CD14-positive monocyte (primary cell): ENCODE measurements at regions not wholly inside any gene's neighbourhood (a gene's known extent, or its start where the extent isn't known, plus 50 kb on each side); places are given as distances from the start of the nearest gene placed in this dataset.

Experiments used
- DNase-seq, 3 donors: peaks; one replicate each; pipeline ENCODE4 v3.0.0-alpha.2; 2011 to 2022
- H2AFZ ChIP-seq: 2 replicates; pipeline ENCODE4 v1.6.0; 2012; ENCODE audit warnings: mild to moderate bottlenecking, low read depth, low read length, inconsistent platforms; ENCODE audit not compliant: insufficient read depth, poor library complexity, severe bottlenecking
- H3K27ac ChIP-seq, 2 donors: 1 replicate in 1 of 2; 2 replicates in 1 of 2; pipeline ENCODE4 v1.5.1; 2012 to 2013; ENCODE audit warnings: low read length in 2 of 2, control low read depth in 1 of 2, inconsistent platforms in 1 of 2, low read depth in 1 of 2, mild to moderate bottlenecking in 1 of 2
- H3K27me3 ChIP-seq, 2 donors: one replicate each; pipeline versions ENCODE4 v1.6.0 to v1.6.1; 2011 to 2013; ENCODE audit warnings: low read length in 2 of 2; ENCODE audit not compliant: control insufficient read depth in 2 of 2, insufficient read depth in 2 of 2
- H3K36me3 ChIP-seq, 2 donors: replicated peaks in 1 of 2; 1 replicate in 1 of 2; 2 replicates in 1 of 2; pipeline versions ENCODE4 v1.5.1 to v1.6.1; 2012 to 2013; ENCODE audit warnings: low read length in 2 of 2, control low read depth in 1 of 2, inconsistent platforms in 1 of 2, mild to moderate bottlenecking in 1 of 2; ENCODE audit not compliant: insufficient read depth in 2 of 2, control insufficient read depth in 1 of 2
- H3K4me1 ChIP-seq, 2 donors: 1 replicate in 1 of 2; 2 replicates in 1 of 2; pipeline versions ENCODE4 v1.5.1 to v1.6.1; 2012 to 2013; ENCODE audit warnings: low read length in 2 of 2, control low read depth in 1 of 2, inconsistent platforms in 1 of 2, mild to moderate bottlenecking in 1 of 2, moderate library complexity in 1 of 2; ENCODE audit not compliant: insufficient read depth in 2 of 2, control insufficient read depth in 1 of 2
- H3K4me2 ChIP-seq: replicated peaks from 2 replicates; pipeline ENCODE3; 2012; ENCODE audit warnings: low read length, moderate library complexity, mild to moderate bottlenecking; ENCODE audit not compliant: poor library complexity, severe bottlenecking; ENCODE audit errors: extremely low read depth
- H3K4me3 ChIP-seq, 3 experiments: fragments of 200-600 bp in 1 of 3; sonication (generic) in 1 of 3; replicated peaks in 1 of 3; 1 replicate in 2 of 3; 2 replicates in 1 of 3; pipeline ENCODE4 v1.5.1; 2011 to 2013; ENCODE audit warnings: low read length in 3 of 3, mild to moderate bottlenecking in 3 of 3, control low read depth in 2 of 3, low read depth in 2 of 3, inconsistent platforms in 1 of 3, moderate library complexity in 1 of 3
- H3K79me2 ChIP-seq: 2 replicates; pipeline ENCODE4 v1.6.0; 2012; ENCODE audit warnings: mild to moderate bottlenecking, control low read depth, inconsistent platforms, low read length, moderate library complexity; ENCODE audit not compliant: insufficient read depth
- H3K9ac ChIP-seq: 2 replicates; pipeline ENCODE4 v1.6.0; 2017; ENCODE audit warnings: low read length, mild to moderate bottlenecking; ENCODE audit not compliant: insufficient read depth, poor library complexity, severe bottlenecking
- H3K9me3 ChIP-seq, 2 donors: replicated peaks in 1 of 2; 1 replicate in 1 of 2; 2 replicates in 1 of 2; pipeline versions ENCODE4 v1.5.1 to v1.6.1; 2012 to 2013; ENCODE audit warnings: low read length in 2 of 2, control low read depth in 1 of 2; ENCODE audit not compliant: control insufficient read depth in 1 of 2, insufficient read depth in 1 of 2
- H4K20me1 ChIP-seq: 2 replicates; pipeline ENCODE4 v1.6.0; 2012; ENCODE audit warnings: mild to moderate bottlenecking, low read length, control low read depth, moderate library complexity; ENCODE audit not compliant: insufficient read depth
- H3K27ac Mint-ChIP-seq, 7 donors: one replicate each; pipeline ENCODE4 v1.8.0; 2020; ENCODE audit warnings: mild to moderate bottlenecking in 7 of 7, mixed read lengths in 7 of 7, moderate library complexity in 6 of 7, inconsistent platforms in 2 of 7
- H3K27me3 Mint-ChIP-seq, 3 donors: one replicate each; pipeline ENCODE4 v1.8.0; 2021 to 2022; ENCODE audit warnings: low read depth in 3 of 3, mild to moderate bottlenecking in 3 of 3, mixed read lengths in 3 of 3, moderate library complexity in 3 of 3, inconsistent platforms in 1 of 3
- H3K36me3 Mint-ChIP-seq, 2 donors: one replicate each; pipeline ENCODE4 v1.8.0; 2020; ENCODE audit warnings: mixed read lengths in 2 of 2, inconsistent platforms in 1 of 2, mild to moderate bottlenecking in 1 of 2
- H3K4me1 Mint-ChIP-seq: one replicate; pipeline ENCODE4 v1.8.0; 2020; ENCODE audit warnings: mild to moderate bottlenecking, mixed read lengths
- H3K4me3 Mint-ChIP-seq, 2 donors: one replicate each; pipeline ENCODE4 v1.8.0; 2020; ENCODE audit warnings: mild to moderate bottlenecking in 2 of 2, mixed read lengths in 2 of 2, moderate library complexity in 1 of 2
- H3K9me3 Mint-ChIP-seq, 7 donors: one replicate each; pipeline ENCODE4 v1.8.0; 2020 to 2022; ENCODE audit warnings: mixed read lengths in 7 of 7, mild to moderate bottlenecking in 6 of 7, moderate library complexity in 6 of 7, inconsistent platforms in 2 of 7
- WGBS: methylation state at CpG from one replicate; pipeline ENCODE4 v1.1.5; 2013; ENCODE audit warnings: missing lambda C conversion rate; ENCODE audit not compliant: insufficient coverage; 5-methylcytosine and 5-hydroxymethylcytosine counted together
- intact Hi-C, 2 donors: fragments of 100-400 bp; cut with micrococcal nuclease; formaldehyde crosslinking; loops; one replicate each; pipeline versions ENCODE4 v1.15.0 to v1.15.1; 2023
- TF ChIP-seq, protein P1 (sequence below): fragments of 200-600 bp; IDR thresholded peaks from one replicate; pipeline ENCODE4 v1.8.0; 2022; ENCODE audit warnings: antibody characterized with exemption, mild to moderate bottlenecking

- DNase-seq = no peak
- peaks cover 13 to 14% of the 10 kb centered on the region in 2 donors for H3K4me1 ChIP-seq
- Mint-ChIP-seq H3K27ac (no peak overlapping the region), H3K4me3 (no peak overlapping the region), H3K9me3 (peaks cover 0 to 27% (median 5%) of the 10 kb centered on the region in 7 donors), H3K27me3 (peaks cover 14 to 18% (median 15%) of the 10 kb centered on the region in 3 donors), H3K4me1 (peaks cover 16% of the 10 kb centered on the region), H3K36me3 (no peaks in the 10 kb centered on the region)
- H3K4me2 ChIP-seq = no peak overlapping the region
- no peak overlapping the region for H2AFZ ChIP-seq
- 100% methylated on average over 1 of the region's 4 CpGs for WGBS
- H3K9ac ChIP-seq = no peak overlapping the region
- H3K9me3 ChIP-seq = peaks cover 0 to 9% of the 10 kb centered on the region in 2 donors
- no peaks in the 10 kb centered on the region for H3K27me3 ChIP-seq
- no peaks in the 10 kb centered on the region for H3K36me3 ChIP-seq
- intact Hi-C loops = no loop called here
- H3K27ac ChIP-seq = no peak overlapping the region
- TF ChIP-seq, protein P1, sequence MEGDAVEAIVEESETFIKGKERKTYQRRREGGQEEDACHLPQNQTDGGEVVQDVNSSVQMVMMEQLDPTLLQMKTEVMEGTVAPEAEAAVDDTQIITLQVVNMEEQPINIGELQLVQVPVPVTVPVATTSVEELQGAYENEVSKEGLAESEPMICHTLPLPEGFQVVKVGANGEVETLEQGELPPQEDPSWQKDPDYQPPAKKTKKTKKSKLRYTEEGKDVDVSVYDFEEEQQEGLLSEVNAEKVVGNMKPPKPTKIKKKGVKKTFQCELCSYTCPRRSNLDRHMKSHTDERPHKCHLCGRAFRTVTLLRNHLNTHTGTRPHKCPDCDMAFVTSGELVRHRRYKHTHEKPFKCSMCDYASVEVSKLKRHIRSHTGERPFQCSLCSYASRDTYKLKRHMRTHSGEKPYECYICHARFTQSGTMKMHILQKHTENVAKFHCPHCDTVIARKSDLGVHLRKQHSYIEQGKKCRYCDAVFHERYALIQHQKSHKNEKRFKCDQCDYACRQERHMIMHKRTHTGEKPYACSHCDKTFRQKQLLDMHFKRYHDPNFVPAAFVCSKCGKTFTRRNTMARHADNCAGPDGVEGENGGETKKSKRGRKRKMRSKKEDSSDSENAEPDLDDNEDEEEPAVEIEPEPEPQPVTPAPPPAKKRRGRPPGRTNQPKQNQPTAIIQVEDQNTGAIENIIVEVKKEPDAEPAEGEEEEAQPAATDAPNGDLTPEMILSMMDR = no peak
- H3K79me2 ChIP-seq = no peaks in the 10 kb centered on the region
- H4K20me1 ChIP-seq = no peaks in the 10 kb centered on the region
- H3K4me3 ChIP-seq = no peak overlapping the region
Measured at GRCh38 chr6:164113637-164114036, 699.1 kb downstream of the QKI start.

GRCh38 chr6:164109770-164110140 lies 695.2 kb downstream of the QKI start:
- Histone ChIP-seq H3K36me3 (no peaks in the 10 kb centered on the region), H3K9me3 (peaks cover 0 to 9% of the 10 kb centered on the region in 2 donors), H3K4me2 (peak overlapping the region; percentile 59), H3K4me1 (peaks cover 17 to 19% of the 10 kb centered on the region in 2 donors), H3K9ac (no peak overlapping the region), H2AFZ (no peak overlapping the region), H3K79me2 (no peaks in the 10 kb centered on the region), H4K20me1 (no peaks in the 10 kb centered on the region), H3K27me3 (no peaks in the 10 kb centered on the region), H3K4me3 (peak overlapping the region in 1 of 3 experiments; percentile 62), H3K27ac (no peak overlapping the region)
- H3K27me3 Mint-ChIP-seq = peaks cover 14 to 34% (median 27%) of the 10 kb centered on the region in 3 donors
- WGBS = no CpG with 5 or more reads among the region's 6 CpGs
- intact Hi-C loops = no loop called here
- H3K36me3 Mint-ChIP-seq = no peaks in the 10 kb centered on the region
- H3K4me1 Mint-ChIP-seq = peaks cover 22% of the 10 kb centered on the region
- TF ChIP-seq, protein P1 = peak; percentile 22
- peak overlapping the region in 3 of 7 donors; percentile 89 to 93 (median 90) for H3K27ac Mint-ChIP-seq
- DNase-seq = no peak
- peak overlapping the region in 1 of 2 donors; percentile 81 for H3K4me3 Mint-ChIP-seq
- H3K9me3 Mint-ChIP-seq = peaks cover 0 to 27% (median 5%) of the 10 kb centered on the region in 7 donors
